ENCODE measurements at regions not wholly inside any gene's neighbourhood (a gene's known extent, or its start where the extent isn't known, plus 50 kb on each side); places are given as distances from the start of the nearest gene placed in this dataset.

DNA sequence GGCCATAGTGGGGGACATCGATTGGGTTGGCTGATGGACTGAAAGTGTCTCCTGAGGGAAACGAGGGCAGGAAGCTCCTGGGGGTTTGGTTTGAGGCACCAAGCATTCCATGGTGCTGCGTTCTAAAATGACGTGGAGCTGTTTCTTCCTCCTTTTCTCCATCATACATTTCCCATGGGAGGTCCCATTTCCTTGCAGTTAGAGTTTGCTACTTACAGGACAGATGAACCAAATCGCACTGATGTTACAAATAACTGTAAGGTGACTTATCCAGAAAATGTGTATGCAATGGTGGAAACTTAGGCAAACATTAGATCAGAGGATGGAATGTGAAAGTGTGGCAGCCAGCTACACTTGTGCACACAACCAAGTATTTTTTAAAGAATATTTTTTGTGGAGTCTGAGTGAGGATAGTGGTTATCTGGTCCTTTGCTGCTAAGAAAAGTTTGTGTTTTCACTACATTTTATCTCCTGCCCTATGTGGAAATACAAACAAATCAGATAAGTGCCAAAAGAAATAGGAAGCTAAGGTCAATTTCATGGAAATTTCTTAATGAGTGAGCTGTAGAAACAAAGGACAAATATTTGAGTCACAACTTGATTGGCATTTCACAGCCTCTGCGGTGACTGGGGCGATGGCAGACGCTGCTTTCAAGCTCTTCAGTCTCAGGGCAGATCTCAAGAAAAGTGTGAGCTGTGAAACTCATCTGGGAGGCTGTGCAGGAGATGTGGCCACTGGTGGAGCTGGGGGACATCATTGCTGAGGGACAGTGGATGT lies 256.2 kb downstream of the TSN start:
- TF ChIP-seq SP1 (IDR thresholded peaks at IDR 0.05) (no peak), BHLHE40 (IDR thresholded peaks at IDR 0.05; ENCODE audit: borderline replicate concordance) (no peak), CTBP1 (IDR thresholded peaks at IDR 0.05; ENCODE audit: borderline replicate concordance) (no peak)
- TF ChIP-seq, protein P1, sequence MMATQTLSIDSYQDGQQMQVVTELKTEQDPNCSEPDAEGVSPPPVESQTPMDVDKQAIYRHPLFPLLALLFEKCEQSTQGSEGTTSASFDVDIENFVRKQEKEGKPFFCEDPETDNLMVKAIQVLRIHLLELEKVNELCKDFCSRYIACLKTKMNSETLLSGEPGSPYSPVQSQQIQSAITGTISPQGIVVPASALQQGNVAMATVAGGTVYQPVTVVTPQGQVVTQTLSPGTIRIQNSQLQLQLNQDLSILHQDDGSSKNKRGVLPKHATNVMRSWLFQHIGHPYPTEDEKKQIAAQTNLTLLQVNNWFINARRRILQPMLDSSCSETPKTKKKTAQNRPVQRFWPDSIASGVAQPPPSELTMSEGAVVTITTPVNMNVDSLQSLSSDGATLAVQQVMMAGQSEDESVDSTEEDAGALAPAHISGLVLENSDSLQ (IDR thresholded peaks at IDR 0.05), result no peak

All from HEK293T (cell line).